ENCODE measurements at regions not wholly inside any gene's neighbourhood (a gene's known extent, or its start where the extent isn't known, plus 50 kb on each side); places are given as distances from the start of the nearest gene placed in this dataset.

DNA sequence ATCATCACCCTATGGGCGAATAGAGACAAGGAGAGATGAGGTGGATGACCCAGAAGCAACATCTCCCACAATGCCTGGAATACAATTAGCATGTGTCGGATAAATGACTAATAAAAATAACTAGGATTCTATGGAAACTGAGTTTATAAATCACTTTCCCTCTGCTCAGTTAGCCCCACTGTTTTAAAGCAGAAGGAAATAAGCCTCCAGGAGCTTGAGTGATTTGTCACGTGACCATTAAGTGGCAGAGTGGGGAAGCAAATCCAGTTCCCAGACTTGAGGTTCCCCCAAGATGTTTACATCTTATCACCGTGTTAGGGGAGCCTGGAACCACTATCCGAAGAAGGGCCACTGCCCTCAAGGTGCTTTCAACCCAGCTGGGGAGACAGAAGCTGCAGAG, 136.5 kb upstream of the CCND2 start:
- DNase-seq (ENCODE audit: low read depth in 3 of 3, low spot score in 2 of 3): no peak

DNA sequence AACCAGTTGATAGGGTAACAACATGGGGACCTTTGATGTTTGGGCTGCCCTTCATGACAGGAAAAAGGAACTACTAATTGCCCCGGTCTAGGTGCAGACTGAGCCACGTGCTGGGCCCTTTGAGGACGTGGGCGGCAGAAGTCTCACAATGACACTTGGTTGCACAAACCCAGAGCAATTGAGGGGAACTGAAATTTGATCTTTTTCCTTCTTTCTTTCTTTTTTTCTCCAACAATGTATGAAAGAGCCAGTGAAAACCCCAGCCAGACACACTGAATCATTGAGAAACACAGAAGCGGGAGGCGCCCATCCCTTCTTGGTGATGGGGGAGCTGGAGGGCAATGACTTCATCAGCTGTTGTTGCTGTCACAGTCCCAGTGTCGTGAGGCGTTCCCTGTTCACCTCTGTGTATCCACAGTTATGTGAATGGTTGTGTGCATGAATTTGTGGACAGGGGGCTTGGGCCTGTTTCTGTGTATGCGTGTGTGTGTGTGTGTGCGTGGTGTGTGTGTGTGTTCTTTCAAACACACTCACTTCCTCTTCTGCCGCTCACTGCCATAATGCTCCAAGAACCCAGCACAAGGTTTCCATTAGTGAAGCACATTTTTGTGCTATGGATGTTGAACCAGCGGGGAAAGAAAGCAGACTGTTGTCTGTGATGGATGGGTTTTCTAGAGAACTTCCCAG, 137.5 kb upstream of the CCND2 start:
- peak in 1 of 3 donors; percentile 55 for DNase-seq (ENCODE audit: low read depth in 3 of 3, low spot score in 2 of 3)

DNA sequence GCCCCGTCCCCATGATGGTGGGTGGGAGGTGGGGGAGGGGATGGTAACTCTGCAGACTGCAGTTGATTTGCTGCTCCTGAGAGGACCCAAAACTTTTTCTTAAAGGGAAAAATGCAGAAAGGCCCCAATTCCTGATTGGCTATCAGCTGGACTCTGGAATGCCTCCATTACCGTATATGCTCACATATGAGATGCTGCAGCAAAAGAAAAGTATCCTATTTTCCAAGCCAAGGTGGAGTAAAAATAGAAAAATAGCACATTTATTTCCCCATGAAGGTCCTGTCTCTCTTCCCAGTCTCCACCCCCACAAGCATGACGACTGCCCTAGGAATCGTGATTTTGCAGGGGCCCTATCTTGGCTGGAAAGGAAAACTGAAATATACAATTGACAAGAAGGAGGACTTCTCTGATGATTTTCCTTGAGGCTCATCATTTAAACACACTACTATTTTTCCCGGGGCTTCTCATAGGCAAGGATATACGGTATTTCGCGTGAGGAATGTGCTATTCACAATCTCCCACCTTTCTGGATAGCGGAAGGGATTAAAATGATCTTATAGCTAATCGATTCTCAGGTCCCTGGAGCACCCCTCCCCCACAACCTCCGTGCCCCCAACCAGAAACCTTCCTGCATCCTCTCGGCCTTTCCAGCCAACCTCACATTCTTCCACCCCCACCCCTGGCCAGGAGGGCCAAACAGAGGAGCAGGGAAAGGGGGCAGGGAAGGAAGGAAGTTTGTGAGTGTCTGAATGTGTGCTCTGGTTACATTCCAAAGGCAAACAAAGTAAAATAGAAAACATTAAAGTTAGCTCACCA, 138.9 kb upstream of the CCND2 start:
- DNase-seq (ENCODE audit: low read depth in 3 of 3, low spot score in 2 of 3): no peak

DNA sequence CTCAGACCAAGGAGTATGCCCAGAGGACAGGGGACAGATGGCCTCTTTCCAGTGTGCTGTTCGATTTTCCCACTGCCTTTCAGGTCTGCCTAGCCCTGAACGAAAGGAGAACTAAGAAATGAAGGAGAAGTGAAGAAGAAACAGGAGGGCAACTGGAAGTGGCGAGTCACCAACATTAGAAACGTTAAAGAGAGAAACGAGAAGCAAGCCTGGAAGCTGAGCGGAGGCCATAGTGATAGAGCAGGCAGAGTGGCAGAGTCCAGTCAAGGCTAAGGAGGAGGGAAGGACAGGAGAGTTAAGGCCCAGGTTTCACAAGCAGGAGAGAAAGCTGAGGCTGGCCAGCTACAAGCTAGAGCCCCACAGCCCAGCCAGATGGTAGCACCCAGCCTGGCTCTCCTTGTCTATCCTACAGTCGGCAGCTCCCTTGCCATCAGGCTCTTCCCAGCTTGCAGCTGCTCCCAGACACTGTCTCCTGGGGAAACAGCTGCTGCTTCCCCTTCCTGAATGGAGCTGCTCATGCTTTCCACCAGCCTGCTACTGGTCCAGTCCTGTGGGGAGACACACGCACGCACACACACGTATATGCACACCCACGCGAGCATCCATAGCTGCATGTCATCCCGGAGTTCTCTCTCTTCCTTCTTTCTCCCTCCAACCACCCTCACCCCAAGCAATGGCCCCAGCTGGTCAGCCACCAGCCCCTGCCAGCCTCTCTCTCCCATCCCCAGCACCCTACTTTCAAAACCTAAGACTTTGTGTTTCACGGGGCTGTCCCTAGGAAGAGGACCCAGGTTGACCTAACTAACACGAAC, 139.7 kb upstream of the CCND2 start:
- DNase-seq (ENCODE audit: low read depth in 3 of 3, low spot score in 2 of 3): no peak

DNA sequence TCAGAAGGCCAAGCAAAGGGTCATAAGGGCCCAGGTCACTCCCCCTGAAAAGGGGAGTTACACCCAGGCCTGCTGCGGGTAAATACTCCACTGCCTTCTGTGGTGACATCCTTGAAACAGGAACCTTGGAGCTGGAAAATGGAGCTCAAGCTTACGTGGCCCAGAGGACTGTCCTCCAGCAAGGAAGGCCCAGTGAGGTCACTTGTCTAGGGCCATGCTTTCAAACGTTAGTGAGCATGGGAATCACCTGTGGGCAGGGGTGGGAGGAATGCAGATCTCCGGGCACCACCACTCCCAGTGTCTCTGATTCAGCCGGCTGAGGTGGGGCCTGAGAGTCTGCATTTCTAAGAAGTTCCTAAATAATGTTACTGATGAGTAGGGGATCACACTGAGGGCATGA, 140.5 kb upstream of the CCND2 start:
- no peak for DNase-seq (ENCODE audit: low read depth in 3 of 3, low spot score in 2 of 3)

DNA sequence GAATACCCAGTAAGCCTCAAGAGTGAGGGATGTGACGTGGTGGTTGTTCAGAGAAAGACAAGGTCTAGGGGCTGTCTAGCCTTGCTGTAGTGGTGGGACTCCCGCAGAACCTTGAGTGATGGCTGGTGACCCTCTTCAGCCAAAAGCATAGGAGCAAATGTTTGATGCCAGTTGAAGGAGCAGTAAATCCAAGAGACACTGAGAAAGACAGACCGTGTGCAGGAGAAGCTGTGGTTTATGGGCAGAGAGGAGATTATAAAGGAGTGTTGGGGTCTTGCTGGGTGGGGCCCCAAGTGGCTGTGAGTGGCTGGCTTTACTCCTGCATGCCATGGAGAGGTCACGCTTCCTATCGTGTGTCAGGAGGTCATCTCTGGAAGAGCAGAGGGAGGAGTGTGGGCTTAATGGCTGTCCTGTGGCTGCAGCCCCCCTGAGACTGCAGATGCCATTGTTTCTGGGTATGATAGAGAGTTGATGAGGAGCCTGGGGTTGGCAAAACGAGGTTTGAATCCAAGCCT, 152.0 kb upstream of the CCND2 start:
- no peak for DNase-seq (ENCODE audit: low read depth in 3 of 3, low spot score in 2 of 3)

DNA sequence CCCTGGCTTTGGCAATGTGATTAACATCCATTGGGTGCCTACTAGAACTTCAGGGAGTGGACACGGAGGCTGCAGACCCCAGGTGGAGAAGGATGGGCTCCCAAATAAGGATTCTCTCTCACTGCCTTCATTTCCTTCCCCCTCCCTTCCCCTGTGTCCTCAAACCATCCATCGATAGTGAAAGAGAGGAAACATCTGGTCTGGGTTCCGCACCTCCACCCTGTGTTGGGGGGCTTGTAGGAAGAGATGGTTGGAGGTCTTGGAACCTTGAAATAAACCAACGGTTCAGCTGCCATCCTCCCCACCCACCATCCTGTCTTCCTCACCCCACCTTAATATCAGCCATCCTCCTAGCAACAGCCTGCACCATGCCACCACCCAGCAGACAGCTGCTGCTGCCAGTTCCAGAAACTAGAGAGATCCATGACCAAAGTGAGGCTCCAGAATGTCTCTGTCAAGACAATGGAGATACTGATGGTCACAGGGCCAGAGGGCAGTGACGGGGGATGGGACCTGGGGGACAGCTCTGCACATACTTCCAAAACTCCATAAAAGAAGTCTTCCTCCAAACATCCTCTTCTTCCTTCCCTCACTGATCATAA, 153.1 kb upstream of the CCND2 start:
- DNase-seq (ENCODE audit: low read depth in 3 of 3, low spot score in 2 of 3): no peak

DNA sequence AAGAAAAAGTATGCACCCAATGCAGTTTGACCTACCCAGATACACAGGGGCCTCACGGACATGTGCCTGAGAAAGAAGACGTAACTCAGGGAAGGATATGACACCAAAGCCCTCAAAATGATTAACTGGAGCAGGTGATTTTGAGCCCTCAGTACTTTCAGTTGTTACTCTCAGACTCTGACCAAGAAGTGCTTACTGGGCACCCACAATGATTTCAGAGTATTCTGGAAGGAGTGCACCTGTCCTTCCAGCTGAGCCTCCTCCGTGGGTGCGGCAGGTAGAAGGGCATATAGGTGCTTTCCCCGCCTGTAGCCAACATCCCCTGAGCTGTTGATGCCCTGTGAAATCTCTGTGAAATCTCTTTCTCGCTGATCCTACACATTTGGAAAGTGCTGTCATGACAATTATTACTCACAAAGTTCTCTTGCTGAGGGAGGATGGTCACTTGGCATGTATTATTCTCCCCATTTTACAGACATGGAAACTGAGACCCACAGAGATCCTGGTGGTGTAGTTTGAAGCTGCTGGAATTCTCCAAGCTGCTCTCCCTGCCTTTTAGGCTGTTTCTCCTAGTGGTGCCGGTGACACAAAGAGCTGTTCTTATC, 154.3 kb upstream of the CCND2 start:
- DNase-seq (ENCODE audit: low read depth in 3 of 3, low spot score in 2 of 3): no peak

DNA sequence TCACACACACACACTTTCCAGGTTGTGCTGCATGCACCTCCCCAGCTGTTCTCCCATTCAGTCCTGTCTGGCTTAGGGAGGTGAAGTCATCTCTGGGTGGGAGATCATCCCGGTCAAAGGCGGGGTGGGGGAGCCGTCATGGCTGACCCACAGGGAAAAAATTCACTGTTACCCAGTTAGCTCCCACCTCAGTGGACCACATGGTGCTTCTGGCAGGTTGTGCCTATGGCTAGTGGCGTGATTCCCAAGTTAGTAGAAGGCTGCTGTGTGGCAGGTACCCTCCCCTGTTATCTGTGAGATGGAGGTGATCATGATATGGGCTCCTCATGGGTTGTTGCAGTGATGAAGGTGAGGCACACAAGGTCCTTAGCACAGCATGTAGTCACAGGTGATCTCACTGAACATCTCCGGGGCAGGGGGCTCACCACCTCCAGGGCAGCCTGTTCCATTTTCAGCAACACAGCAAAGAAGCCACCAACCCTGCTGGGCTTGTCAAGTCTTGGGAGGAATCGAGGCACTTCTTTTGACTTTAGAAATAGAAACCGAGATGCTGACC, 154.9 kb upstream of the CCND2 start:
- no peak for DNase-seq (ENCODE audit: low read depth in 3 of 3, low spot score in 2 of 3)

DNA sequence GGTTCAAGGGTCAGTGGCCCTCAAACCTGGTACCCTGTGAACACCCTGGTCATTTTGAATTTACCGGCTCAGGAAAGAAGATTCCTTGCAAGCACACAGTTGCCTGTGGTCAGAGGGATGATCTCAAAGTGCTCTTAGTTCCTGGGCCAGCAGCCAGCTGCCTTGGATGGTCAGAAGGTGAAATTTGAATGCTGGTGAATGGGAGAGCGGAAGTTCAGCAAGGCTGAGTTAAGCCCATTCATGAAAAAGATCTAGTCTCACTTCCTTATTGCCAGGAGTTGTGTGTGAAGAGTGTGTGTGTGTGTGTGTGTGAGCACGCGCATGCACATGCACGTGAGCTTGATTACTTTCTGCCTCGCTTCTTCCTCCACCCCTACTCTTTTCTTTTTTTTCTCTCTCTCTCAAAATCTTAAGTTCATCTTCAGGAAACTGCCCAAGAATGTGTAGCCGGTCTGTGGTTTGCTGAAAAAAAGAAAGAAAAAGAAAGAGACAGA, 155.5 kb upstream of the CCND2 start:
- DNase-seq (ENCODE audit: low read depth in 3 of 3, low spot score in 2 of 3): no peak

DNA sequence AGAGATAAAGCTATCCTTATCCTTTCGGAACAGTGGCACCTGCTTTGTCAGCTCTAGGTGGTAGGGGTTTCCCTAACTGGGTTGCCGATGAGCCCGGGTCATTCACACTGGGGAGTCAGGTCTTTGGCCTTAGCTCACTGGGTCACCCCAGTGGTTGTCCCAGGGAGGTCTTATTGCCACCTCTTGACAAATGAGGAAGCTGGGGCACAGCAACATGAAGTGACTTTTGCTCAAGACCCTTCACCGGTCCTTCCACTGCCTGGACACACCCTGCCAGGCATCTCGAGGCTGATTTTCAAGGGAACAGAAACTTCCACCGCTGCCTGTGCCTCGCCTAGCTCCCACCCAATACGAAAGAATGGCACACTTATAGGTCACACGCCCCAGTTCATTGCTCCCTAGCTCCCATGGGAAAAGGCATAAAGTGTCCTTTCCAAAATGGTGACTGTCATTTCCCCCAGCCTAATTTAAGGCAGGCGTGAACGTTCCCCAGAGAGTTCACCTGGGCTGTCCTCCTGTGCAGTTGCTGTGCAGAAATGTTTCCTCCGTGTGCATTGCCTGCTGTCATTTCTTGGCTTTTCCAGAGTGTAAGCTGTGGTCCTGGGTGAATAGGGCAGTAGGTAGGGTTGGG, 156.1 kb upstream of the CCND2 start:
- DNase-seq (ENCODE audit: low read depth in 3 of 3, low spot score in 2 of 3): no peak

DNA sequence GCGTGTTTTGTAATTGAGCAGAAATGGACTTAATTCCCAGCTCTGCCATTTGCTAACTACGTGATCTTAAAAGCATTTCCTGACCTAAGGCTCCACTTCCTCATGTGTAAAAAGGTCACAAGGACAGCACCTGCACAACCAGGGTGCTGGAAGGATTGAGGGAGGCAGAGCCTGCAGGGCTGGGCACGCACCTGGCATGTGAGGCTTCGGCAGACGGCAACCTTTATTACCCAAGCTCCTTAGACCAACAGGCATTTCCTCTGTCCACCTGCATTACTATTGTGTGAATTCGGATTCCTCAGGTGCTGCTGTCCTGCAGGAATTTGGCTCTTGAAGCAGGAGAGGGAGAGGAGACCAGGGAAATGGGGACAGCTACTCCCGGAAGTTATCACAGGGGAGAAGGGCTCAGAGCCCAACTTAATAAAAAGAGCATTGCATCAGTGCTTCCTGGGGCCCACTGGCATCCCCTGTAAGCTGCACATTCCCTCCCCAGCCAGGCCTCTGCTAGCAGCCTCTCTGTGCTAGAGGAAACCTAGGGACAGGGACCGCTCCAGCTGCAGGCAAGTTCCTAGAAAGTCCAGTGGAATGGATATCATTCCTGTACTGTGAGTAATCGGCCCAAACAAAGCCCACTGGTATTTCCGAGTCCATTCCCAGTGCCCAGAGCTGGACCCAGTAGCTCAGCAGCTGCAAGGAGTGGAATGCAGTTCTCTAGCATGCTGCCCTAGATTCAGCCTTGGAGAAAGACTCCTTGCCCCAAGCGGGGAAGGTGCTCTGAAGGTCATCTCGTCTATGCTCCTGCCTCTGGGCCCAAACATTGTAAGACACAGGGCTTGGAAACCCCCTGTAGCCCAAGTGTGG, 157.1 kb upstream of the CCND2 start:
- DNase-seq (ENCODE audit: low read depth in 3 of 3, low spot score in 2 of 3): no peak

DNA sequence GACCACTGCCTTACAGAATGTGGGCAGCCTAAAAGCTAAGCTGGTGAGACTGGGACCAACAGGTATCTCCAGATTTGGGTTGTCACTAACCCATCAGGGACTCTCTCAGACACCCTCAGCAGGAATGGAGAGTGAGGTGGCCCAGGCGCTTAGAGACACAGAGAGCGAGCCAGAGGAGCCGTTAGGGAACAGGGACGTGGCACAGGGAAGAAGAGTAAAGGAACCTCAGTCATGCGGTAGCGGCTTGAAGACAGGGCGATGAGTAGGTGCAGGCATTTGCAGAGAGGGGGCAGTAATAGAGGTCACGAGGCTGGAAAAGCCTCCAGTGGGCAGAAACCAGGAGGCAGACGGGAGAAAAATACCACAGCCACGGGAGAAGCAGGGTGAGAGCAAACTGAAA, 158.0 kb upstream of the CCND2 start:
- no peak for DNase-seq (ENCODE audit: low read depth in 3 of 3, low spot score in 2 of 3)

DNA sequence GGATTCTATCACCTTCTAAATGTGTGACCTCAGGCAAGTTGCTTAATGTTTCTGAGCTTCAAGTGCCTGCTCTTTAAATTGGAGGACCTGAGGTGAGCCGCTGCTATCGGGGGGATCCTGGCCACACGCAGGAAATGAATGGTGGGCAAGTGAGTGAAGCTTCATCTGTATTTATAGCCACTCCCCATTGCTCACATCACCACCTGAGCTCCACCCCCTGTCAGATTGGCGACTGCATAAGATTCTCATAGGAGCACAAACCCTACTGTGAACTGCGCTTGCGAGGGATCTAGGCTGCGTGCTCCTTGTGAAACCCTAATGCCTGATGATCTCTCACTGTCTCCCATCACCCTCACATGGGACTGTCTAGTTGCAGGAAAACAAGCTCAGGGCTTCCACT, 158.6 kb upstream of the CCND2 start:
- no peak for DNase-seq (ENCODE audit: low read depth in 3 of 3, low spot score in 2 of 3)

DNA sequence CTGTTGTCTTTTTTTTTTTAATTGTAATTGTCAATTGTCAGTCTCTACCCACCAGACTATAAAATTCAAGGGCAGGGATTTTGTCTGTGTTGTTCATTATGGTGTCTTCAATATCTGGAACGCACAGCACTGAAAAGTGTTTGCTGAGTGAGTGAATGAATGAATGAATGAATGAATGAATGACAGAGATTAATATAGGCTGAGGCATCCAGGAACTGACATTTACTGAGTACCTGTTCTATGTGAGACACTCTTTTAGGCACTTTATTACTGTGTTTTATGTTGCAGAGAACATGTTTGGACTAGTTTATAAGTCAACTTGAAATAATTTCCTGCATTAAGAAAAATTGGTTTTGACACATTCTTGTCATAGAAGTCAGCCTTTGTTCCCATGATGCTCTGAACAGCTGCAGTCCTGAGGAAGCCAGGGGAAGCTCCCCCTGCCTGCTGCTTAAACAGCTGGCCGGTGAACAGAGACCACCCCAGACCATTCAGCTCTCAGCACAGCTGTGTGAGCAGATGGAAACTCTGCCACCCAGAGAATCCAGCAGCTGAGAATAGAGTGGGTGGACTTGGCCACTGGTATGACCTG, 160.7 kb upstream of the CCND2 start:
- DNase-seq (ENCODE audit: low read depth in 3 of 3, low spot score in 2 of 3): no peak

DNA sequence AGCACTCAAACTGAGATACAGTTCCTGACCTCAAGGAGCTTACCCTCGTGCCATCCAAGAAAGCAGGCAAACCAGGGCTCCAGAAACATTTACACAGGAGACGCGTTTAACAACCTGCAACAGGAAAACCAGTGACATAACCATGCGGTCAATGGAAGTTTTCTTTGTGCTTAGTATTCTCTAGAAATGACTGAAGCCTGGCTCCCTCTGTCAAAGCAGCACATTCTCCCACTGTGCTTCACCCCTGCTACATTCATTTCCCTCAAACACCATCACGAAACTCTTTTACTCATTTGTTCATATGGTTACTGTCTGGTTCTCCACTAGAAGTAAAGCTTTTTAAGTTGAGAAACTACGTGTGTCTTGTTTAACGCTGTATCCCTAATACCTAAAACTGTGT, 161.3 kb upstream of the CCND2 start:
- DNase-seq (ENCODE audit: low read depth in 3 of 3, low spot score in 2 of 3): no peak

DNA sequence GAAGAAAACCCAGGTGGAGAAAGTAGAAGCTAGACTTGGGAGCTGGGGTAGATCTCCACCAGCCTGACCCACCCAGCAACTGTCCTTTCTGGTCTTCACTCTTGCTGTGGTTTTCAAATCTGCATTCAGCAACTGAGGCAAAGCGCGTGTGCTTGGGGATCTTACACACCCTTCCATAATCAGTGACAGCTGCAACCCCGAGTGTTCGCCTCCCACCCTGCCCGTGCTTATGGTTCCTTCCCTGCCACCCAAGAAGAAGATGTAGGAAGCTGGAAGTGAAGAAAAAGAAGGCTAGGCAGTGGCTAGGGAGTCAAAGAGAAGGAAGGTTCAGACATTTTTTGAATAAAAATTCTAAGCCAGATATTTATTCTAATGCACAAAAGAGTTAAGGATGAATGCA, 162.6 kb upstream of the CCND2 start:
- DNase-seq (ENCODE audit: low read depth in 3 of 3, low spot score in 2 of 3): no peak

DNA sequence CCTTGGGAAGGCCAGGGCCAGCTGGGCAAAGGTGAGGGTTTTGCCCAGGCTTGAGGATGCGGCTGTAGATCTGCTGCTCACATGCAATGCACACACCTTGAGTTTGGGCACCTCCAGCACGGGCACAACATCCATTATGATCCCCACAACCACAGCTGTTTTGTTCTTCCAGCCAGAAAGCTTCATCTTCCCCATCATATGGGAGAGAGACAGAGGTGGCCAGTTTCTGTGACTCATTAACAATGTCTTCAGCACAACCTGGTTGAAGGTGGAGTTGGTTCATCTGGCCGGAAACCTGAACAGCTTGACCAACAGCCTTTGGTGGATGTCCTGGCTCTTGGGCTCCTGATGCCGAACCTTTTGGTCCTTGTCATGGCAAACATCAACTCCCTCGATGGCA, 163.7 kb upstream of the CCND2 start:
- DNase-seq (ENCODE audit: low read depth in 3 of 3, low spot score in 2 of 3): no peak

All from right renal cortex interstitium (tissue), 3 donors.